Liver (tissue), 8 donors: ENCODE measurements at regions not wholly inside any gene's neighbourhood (a gene's known extent, or its start where the extent isn't known, plus 50 kb on each side); places are given as distances from the start of the nearest gene placed in this dataset.

ENCODE experiments used
- DNase-seq: peaks from one replicate; pipeline ENCODE4 v3.0.0-alpha.2; 2017; ENCODE audit warnings: low spot score
- H3K27ac ChIP-seq, 2 donors: one replicate each; pipeline ENCODE4 v1.7.0; 2013; ENCODE audit warnings: inconsistent platforms in 2 of 2, low read length in 2 of 2, control low read depth in 1 of 2, low read depth in 1 of 2, mild to moderate bottlenecking in 1 of 2
- H3K27me3 ChIP-seq, 4 donors: one replicate each; pipeline versions ENCODE4 v1.6.1 to v1.7.0; 2013; ENCODE audit warnings: low read length in 3 of 4, inconsistent platforms in 1 of 4, mild to moderate bottlenecking in 1 of 4, moderate library complexity in 1 of 4; ENCODE audit not compliant: control insufficient read depth in 4 of 4, insufficient read depth in 4 of 4
- H3K36me3 ChIP-seq, 4 donors: one replicate each; pipeline versions ENCODE4 v1.6.1 to v1.7.0; 2013; ENCODE audit warnings: low read length in 3 of 4, mild to moderate bottlenecking in 3 of 4, low read depth in 1 of 4, moderate library complexity in 1 of 4; ENCODE audit not compliant: control insufficient read depth in 4 of 4, insufficient read depth in 3 of 4
- H3K4me1 ChIP-seq, 4 donors: one replicate each; pipeline versions ENCODE4 v1.6.1 to v1.7.0; 2013; ENCODE audit warnings: low read length in 3 of 4, mild to moderate bottlenecking in 3 of 4, moderate library complexity in 1 of 4; ENCODE audit not compliant: control insufficient read depth in 4 of 4, insufficient read depth in 4 of 4
- H3K4me3 ChIP-seq, 3 donors: one replicate each; pipeline versions ENCODE4 v1.6.1 to v1.7.0; 2013; ENCODE audit warnings: low read length in 3 of 3, control low read depth in 1 of 3, low read depth in 1 of 3, mild to moderate bottlenecking in 1 of 3
- H3K9ac ChIP-seq, 2 donors: one replicate each; pipeline ENCODE4 v1.7.0; 2013; ENCODE audit warnings: low read length in 2 of 2, mild to moderate bottlenecking in 2 of 2, moderate library complexity in 2 of 2, control low read depth in 1 of 2, low read depth in 1 of 2
- H3K9me3 ChIP-seq, 4 donors: one replicate each; pipeline versions ENCODE4 v1.6.1 to v1.7.0; 2013; ENCODE audit warnings: low read length in 3 of 4; ENCODE audit not compliant: control insufficient read depth in 4 of 4
- FOXA1 ChIP-seq: IDR thresholded peaks from 2 replicates; pipeline ENCODE4 v1.6.1; 2016; ENCODE audit warnings: antibody characterized with exemption
- HNF4A ChIP-seq, 2 donors: conservative IDR thresholded peaks; 2 replicates each; pipeline ENCODE4 v1.6.1; 2016; ENCODE audit warnings: antibody characterized with exemption in 2 of 2, mild to moderate bottlenecking in 2 of 2
- HNF4G ChIP-seq: IDR thresholded peaks from 2 replicates; pipeline ENCODE4 v1.6.1; 2016; ENCODE audit warnings: antibody characterized with exemption
- JUND ChIP-seq, 2 donors: IDR thresholded peaks; 2 replicates each; pipeline ENCODE4 v1.6.1; 2016; ENCODE audit warnings: antibody characterized with exemption in 2 of 2
- NR2F2 ChIP-seq: IDR thresholded peaks from 2 replicates; pipeline ENCODE4 v1.6.1; 2016; ENCODE audit warnings: antibody characterized with exemption
- RAD21 ChIP-seq, 2 donors: IDR thresholded peaks; 2 replicates each; pipeline ENCODE4 v1.6.1; 2016; ENCODE audit warnings: antibody characterized with exemption in 2 of 2, mild to moderate bottlenecking in 2 of 2
- RXRA ChIP-seq, 2 donors: IDR thresholded peaks; 2 replicates each; pipeline ENCODE4 v1.6.1; 2017 to 2018; ENCODE audit warnings: antibody characterized with exemption in 2 of 2, mild to moderate bottlenecking in 1 of 2
- SP1 ChIP-seq: IDR thresholded peaks from 2 replicates; pipeline ENCODE4 v1.6.1; 2018; ENCODE audit warnings: antibody characterized with exemption, mild to moderate bottlenecking
- TAF1 ChIP-seq: conservative IDR thresholded peaks from 2 replicates; pipeline ENCODE4 v1.6.1; 2016; ENCODE audit warnings: antibody characterized with exemption, mild to moderate bottlenecking
- YY1 ChIP-seq: IDR thresholded peaks from 2 replicates; pipeline ENCODE4 v1.6.1; 2016; ENCODE audit warnings: antibody characterized with exemption, mild to moderate bottlenecking
- WGBS: extraction: QIAGEN DNeasy Blood & Tissue Kit; methylation state at CpG from one replicate; pipeline ENCODE4 v1.1.7; 2013; 5-methylcytosine and 5-hydroxymethylcytosine counted together
- TF ChIP-seq, protein P1 (sequence below): fragments of 150-350 bp; IDR thresholded peaks from 2 replicates; pipeline ENCODE4 v1.5.1; 2017; ENCODE audit warnings: improper control_type of control experiment, low read depth, low read length; ENCODE audit not compliant: missing input control
- TF ChIP-seq, protein P2 (sequence below): IDR thresholded peaks from 2 replicates; pipeline ENCODE4 v1.6.1; 2016; ENCODE audit warnings: antibody characterized with exemption, mild to moderate bottlenecking
- TF ChIP-seq, protein P3 (sequence below): IDR thresholded peaks from 2 replicates; pipeline ENCODE4 v1.6.1; 2016; ENCODE audit warnings: antibody characterized with exemption
- TF ChIP-seq, protein P4 (sequence below): IDR thresholded peaks from 2 replicates; pipeline ENCODE4 v1.6.1; 2016; ENCODE audit warnings: antibody characterized with exemption
- TF ChIP-seq, protein P5 (sequence below): IDR thresholded peaks from 2 replicates; pipeline ENCODE4 v1.6.1; 2016; ENCODE audit warnings: antibody characterized with exemption
- donor health status: healthy.
- donor health status: healthy.
- donor health status: healthy.
- donor health status: healthy.
- donor health status: healthy.

DNA sequence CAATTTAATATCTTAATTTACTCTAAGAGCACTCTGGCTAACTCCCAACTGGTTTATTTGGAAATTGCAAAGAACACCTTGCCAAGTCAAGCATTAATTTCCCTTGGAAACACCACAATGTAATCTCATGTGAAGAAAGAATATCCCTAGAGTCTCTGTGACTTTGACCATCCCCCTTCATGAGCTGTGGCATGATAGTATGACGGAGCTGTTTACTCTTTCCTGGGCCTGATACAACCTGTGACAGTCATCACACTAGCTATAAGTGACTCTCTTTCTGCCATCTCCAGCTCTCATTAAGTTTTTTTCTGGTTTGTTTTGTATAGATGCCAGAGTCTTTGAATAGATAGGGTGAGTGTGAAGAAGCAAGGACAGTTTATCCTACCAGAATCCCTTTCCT lies 470.3 kb upstream of the JARID2 start (continued):
- TF ChIP-seq, protein P1, sequence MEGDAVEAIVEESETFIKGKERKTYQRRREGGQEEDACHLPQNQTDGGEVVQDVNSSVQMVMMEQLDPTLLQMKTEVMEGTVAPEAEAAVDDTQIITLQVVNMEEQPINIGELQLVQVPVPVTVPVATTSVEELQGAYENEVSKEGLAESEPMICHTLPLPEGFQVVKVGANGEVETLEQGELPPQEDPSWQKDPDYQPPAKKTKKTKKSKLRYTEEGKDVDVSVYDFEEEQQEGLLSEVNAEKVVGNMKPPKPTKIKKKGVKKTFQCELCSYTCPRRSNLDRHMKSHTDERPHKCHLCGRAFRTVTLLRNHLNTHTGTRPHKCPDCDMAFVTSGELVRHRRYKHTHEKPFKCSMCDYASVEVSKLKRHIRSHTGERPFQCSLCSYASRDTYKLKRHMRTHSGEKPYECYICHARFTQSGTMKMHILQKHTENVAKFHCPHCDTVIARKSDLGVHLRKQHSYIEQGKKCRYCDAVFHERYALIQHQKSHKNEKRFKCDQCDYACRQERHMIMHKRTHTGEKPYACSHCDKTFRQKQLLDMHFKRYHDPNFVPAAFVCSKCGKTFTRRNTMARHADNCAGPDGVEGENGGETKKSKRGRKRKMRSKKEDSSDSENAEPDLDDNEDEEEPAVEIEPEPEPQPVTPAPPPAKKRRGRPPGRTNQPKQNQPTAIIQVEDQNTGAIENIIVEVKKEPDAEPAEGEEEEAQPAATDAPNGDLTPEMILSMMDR: no peak
- no peak for TF ChIP-seq HNF4G
- TF ChIP-seq YY1: no peak
- no peak for TF ChIP-seq NR2F2

DNA sequence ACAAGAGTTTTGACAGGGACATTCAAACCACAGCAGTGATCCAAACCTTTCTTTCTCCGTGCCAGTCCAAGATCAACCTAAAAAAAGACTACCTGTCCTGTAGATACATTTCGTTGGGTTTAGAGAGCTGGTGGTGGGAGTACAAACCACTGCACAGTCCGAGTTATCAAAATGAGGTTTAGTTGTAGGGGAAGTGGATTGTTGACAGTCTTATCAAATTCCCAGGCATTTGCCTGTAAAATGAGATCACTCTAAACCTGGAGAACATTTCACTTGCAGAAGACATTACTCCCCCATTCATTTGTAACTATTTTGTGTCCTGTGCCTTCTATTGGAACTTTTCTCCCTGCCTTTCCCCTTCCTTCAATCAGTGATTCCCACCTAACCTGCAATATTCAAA lies 469.6 kb upstream of the JARID2 start:
- WGBS: 86% methylated on average over 3 of the region's 3 CpGs
- no peak overlapping the region for H3K27ac ChIP-seq
- no peak overlapping the region for H3K9ac ChIP-seq
- no peaks in the 10 kb centered on the region for H3K27me3 ChIP-seq
- no peak overlapping the region for H3K4me3 ChIP-seq
- H3K4me1 ChIP-seq: peaks cover 3 to 10% (median 4%) of the 10 kb centered on the region in 4 donors
- no peaks in the 10 kb centered on the region for H3K36me3 ChIP-seq
- TF ChIP-seq HNF4G: no peak
- no peak for TF ChIP-seq TAF1
- TF ChIP-seq SP1: no peak
- no peak for TF ChIP-seq RAD21 (IDR thresholded peaks at IDR 0.05)
- TF ChIP-seq, protein P2, sequence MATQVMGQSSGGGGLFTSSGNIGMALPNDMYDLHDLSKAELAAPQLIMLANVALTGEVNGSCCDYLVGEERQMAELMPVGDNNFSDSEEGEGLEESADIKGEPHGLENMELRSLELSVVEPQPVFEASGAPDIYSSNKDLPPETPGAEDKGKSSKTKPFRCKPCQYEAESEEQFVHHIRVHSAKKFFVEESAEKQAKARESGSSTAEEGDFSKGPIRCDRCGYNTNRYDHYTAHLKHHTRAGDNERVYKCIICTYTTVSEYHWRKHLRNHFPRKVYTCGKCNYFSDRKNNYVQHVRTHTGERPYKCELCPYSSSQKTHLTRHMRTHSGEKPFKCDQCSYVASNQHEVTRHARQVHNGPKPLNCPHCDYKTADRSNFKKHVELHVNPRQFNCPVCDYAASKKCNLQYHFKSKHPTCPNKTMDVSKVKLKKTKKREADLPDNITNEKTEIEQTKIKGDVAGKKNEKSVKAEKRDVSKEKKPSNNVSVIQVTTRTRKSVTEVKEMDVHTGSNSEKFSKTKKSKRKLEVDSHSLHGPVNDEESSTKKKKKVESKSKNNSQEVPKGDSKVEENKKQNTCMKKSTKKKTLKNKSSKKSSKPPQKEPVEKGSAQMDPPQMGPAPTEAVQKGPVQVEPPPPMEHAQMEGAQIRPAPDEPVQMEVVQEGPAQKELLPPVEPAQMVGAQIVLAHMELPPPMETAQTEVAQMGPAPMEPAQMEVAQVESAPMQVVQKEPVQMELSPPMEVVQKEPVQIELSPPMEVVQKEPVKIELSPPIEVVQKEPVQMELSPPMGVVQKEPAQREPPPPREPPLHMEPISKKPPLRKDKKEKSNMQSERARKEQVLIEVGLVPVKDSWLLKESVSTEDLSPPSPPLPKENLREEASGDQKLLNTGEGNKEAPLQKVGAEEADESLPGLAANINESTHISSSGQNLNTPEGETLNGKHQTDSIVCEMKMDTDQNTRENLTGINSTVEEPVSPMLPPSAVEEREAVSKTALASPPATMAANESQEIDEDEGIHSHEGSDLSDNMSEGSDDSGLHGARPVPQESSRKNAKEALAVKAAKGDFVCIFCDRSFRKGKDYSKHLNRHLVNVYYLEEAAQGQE: no peak
- TF ChIP-seq RXRA (IDR thresholded peaks at IDR 0.05): no peak
- TF ChIP-seq, protein P3, sequence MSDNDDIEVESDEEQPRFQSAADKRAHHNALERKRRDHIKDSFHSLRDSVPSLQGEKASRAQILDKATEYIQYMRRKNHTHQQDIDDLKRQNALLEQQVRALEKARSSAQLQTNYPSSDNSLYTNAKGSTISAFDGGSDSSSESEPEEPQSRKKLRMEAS: no peak
- no peak for TF ChIP-seq NR2F2
- no peak for TF ChIP-seq JUND (IDR thresholded peaks at IDR 0.05)
- TF ChIP-seq, protein P4, sequence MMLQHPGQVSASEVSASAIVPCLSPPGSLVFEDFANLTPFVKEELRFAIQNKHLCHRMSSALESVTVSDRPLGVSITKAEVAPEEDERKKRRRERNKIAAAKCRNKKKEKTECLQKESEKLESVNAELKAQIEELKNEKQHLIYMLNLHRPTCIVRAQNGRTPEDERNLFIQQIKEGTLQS: no peak
- TF ChIP-seq, protein P1: no peak
- TF ChIP-seq FOXA1: no peak
- TF ChIP-seq YY1: no peak
- TF ChIP-seq, protein P5, sequence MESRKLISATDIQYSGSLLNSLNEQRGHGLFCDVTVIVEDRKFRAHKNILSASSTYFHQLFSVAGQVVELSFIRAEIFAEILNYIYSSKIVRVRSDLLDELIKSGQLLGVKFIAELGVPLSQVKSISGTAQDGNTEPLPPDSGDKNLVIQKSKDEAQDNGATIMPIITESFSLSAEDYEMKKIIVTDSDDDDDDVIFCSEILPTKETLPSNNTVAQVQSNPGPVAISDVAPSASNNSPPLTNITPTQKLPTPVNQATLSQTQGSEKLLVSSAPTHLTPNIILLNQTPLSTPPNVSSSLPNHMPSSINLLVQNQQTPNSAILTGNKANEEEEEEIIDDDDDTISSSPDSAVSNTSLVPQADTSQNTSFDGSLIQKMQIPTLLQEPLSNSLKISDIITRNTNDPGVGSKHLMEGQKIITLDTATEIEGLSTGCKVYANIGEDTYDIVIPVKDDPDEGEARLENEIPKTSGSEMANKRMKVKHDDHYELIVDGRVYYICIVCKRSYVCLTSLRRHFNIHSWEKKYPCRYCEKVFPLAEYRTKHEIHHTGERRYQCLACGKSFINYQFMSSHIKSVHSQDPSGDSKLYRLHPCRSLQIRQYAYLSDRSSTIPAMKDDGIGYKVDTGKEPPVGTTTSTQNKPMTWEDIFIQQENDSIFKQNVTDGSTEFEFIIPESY: no peak
- no peak for TF ChIP-seq HNF4A (conservative IDR thresholded peaks at IDR 0.05)
- no peaks in the 10 kb centered on the region for H3K9me3 ChIP-seq
- no peak for DNase-seq
